Caki2 (cell line): ENCODE measurements at regions not wholly inside any gene's neighbourhood (a gene's known extent, or its start where the extent isn't known, plus 50 kb on each side); places are given as distances from the start of the nearest gene placed in this dataset.
"Not testable (repeated sequence)": the region's sequence is repeated elsewhere in the genome, so short reads cannot be mapped to it uniquely, and the experiment has no call there.

ENCODE experiments used
- DNase-seq: peaks from one replicate; pipeline ENCODE4 v3.0.0-alpha.2; 2015; ENCODE audit warnings: low read depth
- in situ Hi-C: cut with HindIII; loops from 2 replicates; pipeline ENCODE4 v1.10.0; 2016; ENCODE audit warnings: low sequenced_read_pairs, low pct_unique_long_range_greater_than_20kb, mixed read lengths

- in situ Hi-C loops: no loop called here
- DNase-seq: no peak
Measured at GRCh38 chr2:147632198-147632597, 212.6 kb upstream of the ACVR2A start.

DNA sequence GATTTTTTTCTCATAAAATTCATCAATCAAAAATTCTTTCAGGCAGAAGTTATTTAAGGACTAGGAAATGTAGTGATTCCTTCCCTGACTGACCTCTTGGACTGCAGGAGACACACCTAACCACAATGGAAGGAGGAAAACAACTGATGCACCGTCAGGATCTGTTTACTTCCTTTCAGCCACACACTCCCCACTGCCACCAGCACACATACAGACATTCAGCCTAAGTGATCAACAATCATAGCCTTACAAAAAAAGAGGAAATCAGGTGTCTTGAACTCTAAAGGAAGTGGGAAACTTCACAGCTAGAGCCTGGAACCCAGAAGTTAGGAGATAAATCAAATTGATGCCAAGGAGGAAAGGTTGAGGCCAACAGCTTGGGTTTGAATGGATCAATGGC, 213.5 kb upstream of the ACVR2A start:
- no peak for DNase-seq
- in situ Hi-C loops: no loop called here

DNA sequence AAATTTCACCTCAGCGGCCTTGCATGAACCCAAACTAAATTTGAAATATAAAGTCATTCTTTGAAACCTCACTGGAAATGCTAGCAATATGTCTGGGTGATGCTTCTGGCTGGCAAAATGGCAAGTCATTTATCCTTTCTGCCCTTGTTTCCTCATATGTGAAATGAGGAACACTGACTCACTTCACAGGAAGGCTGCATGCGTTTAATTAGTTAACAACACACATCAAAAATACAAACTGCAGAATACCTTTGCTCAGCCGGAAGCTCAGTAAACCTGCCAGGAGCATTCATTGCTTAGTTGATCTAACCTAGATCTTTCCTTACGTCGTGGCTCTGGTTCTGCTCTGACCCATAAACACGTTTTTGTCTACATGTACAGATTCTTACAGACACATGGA, 214.2 kb upstream of the ACVR2A start:
- DNase-seq: no peak
- in situ Hi-C loops: no loop called here

DNA sequence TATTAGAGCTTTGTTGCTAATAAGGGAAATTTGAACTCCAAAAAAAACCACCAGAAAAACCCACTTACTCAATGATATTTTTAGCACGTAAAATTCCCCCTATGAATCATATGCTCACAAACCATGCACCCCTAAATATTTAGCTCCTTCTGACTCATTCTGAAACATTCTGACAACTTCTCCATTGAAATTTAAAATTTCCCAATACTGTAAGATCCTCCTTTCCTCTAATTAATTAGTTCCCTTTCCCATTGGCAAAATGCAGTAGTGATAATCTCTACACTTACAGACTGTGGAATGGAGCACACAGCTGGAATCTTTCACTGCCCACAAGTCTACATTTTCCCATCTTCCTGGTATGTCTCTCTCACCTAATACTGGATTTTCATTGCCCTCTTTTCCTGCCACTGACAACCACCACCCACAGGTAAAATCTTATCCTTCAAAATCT, 215.8 kb upstream of the ACVR2A start:
- DNase-seq: no peak
- in situ Hi-C loops: no loop called here

- in situ Hi-C loops: no loop called here
- no peak for DNase-seq
Measured at GRCh38 chr2:147623328-147623727, 221.5 kb upstream of the ACVR2A start.

DNA sequence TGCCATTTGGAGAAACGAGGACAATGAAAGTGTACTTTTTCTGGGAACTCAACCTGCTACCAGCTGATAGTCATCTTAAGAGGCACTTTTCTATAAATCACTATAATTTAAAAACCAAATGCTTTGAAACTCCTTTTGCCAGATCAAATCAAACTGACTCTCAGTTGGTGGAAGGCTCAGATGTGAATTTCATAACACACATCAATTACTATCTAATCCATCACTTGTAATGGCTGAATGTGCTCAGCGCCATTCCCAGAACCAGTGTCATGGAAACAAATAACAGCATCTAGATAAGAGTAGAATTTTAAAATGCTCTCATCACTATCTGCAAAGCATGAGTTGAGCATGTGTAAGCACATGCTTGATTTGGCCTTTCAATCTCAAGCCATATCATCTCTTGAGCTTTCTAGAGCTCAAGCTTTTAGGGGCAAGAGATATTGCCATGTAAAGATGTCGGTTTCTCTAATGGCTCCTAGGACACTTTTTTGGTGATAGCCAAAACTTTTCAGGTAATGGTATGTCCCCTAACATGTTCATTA, 223.1 kb upstream of the ACVR2A start:
- in situ Hi-C loops: no loop called here

DNA sequence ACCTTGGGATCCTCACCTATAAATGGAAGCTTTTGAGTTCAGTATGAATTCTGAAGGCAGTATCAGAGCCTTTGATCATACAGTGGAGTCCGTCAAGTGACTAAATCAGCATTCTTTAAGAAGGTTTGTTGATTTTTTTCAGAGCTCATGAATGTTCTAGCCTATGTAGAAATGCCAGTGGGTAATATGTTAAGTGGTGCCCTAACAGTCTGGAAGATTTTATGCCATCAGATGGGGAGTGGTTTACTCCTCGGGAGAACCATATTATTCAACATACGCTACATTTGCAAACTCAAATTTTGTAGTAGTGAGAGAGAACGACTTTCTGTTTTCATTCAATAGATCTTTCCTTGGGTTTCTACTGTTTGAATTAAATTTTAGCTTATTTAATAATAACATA, 225.0 kb upstream of the ACVR2A start:
- in situ Hi-C loops: no loop called here
- no peak for DNase-seq

More for the DNA sequence above, 223.1 kb upstream of the ACVR2A start:
- DNase-seq: no peak

DNA sequence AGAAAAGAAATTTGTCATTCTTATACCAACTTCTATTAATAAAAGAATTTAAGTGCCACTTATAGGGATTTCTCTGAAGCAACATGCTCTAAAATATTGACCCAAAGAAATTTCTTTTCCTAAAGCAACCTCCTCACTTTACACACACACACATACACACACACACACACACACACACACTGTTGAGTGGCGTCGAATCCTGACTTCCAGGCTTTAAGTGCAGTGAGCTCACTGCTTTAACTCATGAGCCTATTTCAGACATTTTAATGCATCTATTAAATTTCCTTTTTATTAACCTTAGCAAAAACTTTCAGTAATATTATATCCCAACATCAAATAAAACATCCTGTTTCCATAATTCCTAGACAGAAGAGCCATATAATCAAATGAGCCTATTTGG, 229.1 kb upstream of the ACVR2A start:
- in situ Hi-C loops: no loop called here
- no peak for DNase-seq

DNA sequence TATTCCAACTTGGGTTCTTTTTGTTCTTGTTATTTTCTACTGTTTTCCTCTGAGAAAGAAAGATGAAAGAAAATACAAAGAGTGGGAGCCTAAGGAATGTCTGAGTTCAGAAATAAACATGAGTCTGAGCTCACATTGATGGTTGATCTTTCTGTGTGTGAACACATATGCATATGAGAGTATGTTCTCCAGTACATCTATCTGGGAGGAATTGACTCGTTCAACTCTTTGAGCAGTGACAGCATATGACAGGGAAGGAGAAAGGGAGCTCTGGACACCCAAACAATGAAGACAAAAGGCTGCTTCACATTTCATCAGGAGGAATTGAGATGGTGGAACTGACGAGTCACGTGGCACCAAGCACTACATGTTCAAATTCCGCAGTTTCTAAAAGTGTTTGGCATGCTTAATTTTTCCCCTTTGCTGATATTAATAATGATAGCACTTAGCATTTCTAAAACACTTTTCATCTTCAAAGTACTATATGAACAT, 229.8 kb upstream of the ACVR2A start:
- no peak for DNase-seq
- in situ Hi-C loops: no loop called here

DNA sequence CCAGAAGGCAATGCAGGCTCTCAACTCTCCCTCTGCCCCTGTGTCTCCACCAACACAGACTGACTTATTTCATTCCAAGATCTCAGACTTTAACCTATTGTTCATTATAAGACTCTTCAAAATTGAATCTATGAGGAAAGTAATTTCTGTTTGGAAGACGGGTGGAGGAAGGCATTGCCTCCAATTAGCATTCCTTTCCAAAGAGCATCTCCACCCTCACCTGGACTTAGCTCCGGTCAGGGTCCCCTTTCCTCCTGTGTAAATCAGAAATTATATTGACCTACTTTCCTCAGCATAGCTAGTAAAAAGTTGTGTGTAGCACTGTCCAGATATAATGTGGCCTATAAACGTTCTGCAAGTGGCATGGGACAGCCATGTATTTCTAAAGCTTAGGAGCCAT, 230.4 kb upstream of the ACVR2A start:
- in situ Hi-C loops: no loop called here
- no peak for DNase-seq

DNA sequence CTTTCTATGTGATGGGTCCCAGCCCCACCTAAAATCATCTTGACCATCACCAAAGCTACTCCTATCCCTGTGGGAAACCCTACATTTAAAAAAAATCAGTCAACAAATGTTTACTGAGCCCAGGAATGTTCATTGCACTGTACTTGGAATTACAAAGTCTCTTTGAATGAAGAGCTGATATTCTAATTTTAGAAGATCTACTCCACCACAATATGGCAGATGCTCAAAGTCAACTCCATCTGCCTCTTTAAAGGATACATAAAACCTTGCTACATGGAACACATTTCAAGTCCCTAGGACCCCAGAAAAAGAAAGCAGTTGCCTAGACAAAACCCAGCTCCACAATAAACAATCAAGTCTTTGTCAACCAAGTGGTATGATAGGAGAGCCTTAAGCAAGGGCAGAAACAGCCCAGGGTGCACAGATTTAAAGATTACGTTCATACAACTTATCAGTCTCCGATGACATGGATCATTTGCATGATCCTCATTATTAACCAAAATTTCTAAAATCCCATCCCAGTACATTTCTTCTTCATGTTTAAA, 234.3 kb upstream of the ACVR2A start:
- in situ Hi-C loops: no loop called here
- no peak for DNase-seq

DNA sequence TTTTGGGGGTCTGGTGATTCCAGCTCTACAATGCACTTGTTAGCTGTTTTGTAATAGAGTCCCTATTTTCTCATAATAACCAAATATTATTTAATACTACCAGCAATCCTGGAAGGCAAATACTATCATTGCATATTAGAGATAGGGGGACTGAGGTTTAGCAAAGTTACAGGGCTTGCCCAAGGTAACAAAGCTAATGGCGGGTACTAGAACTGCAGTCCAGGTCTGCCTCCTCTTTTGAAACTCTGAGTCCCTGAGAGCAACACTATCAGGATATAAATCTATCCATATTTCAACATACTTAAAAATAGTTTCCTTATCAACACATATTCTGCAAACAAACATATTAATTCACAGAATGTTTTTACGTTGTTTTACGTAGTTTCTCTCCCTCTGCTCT, 235.5 kb upstream of the ACVR2A start:
- no peak for DNase-seq
- in situ Hi-C loops: no loop called here

DNA sequence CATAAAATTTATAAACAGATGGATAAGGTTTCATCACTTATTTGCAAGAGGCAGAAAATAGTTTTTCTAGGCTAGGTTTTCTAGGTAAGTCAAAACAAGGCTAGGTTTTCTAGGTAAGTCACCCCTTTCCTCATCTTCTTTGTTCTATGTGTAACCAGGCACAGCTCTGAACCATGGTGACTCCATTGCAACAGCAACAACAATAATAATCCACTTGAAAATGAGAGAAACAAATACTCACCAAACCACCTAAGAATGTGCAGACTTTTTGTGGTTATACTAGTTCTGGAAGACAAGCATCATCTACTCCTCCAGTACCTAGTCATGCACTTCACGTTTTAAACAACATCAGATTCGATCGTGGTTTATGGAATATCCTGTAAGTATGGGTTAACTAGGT, 237.4 kb upstream of the ACVR2A start:
- no peak for DNase-seq
- in situ Hi-C loops: no loop called here

- no peak for DNase-seq
- in situ Hi-C loops: no loop called here
Measured at GRCh38 chr2:147603876-147604275, 241.0 kb upstream of the ACVR2A start.

DNA sequence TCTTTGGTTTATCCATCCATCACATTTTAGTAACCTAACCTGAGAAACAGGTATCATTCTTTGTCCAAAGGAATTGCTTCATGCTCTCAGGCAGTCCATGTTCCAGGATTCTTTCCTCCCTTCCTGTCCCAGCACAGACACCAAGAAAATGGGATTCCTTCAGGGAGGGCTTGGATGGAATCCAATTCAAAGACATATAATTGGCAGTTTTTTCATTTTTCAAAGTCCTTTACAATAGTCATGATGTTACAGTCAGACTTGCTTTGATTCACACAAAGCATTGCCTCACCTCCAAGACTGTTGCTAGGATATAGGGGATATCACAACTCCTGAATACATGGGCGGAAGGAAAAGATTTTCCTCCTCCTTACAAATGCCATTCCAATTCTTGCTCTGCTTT, 241.4 kb upstream of the ACVR2A start:
- in situ Hi-C loops: no loop called here

DNA sequence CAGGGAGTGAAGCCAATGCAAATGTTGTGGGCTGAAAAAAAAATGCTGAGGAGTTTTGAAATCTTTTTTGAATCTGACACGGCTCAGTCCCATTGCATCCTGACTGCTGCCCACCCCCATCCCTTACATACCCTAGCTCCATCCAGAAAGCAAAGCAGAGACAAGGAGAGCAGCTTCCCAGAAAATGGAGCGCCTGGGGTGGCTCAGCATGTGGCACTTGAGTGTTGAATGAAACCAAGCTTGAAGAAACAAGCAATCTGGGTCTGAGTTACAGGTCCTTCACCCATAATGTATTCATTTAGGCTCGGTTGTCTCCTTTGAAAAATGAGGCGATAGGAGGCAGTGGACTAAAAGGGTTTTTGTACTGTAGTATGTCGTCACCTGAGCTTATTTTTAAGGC, 244.2 kb upstream of the ACVR2A start:
- in situ Hi-C loops: no loop called here
- DNase-seq: no peak

More for the DNA sequence above, 241.4 kb upstream of the ACVR2A start:
- no peak for DNase-seq

- in situ Hi-C loops: no loop called here
- no peak for DNase-seq
Measured at GRCh38 chr2:147600223-147600622, 244.6 kb upstream of the ACVR2A start.

DNA sequence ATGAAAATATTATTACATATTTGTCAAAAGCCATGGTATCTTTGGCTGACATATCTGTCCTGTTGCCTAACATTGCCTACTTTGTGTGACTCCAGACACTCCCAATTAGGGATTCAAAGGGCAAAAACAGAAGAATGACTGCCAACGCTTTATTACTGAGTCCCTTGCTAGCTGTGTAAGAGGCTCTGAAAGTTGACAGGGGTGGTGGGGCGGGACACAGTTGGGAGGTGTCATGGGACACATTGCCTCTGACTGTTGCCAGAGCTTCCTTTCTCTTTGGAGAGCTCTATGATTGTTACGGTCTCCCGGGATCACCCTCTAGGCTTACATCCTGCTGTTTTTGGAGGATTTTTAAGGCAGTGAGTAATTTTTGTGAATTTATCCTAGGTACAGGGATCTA, 249.6 kb upstream of the ACVR2A start:
- in situ Hi-C loops: no loop called here
- no peak for DNase-seq

- in situ Hi-C loops: no loop called here
- no peak for DNase-seq
Measured at GRCh38 chr2:147594038-147594437, 250.8 kb upstream of the ACVR2A start.

- DNase-seq, in situ Hi-C loops: not testable (repeated sequence)
Measured at GRCh38 chr2:147592784-147593183, 252.0 kb upstream of the ACVR2A start.
